KMS-11 (cell line): ENCODE measurements at regions not wholly inside any gene's neighbourhood (a gene's known extent, or its start where the extent isn't known, plus 50 kb on each side); places are given as distances from the start of the nearest gene placed in this dataset.

Experiments used
- H2AFZ ChIP-seq: fragments of 200-600 bp; sonication (generic); 2 replicates; pipeline ENCODE4 v1.6.1; 2016; ENCODE audit warnings: antibody characterized with exemption, mixed run types, low read depth
- H3K27ac ChIP-seq: fragments of 200-600 bp; sonication (generic); 2 replicates; pipeline ENCODE4 v1.6.1; 2016; ENCODE audit warnings: mild to moderate bottlenecking, mixed run types
- H3K27me3 ChIP-seq: fragments of 200-600 bp; sonication (generic); 2 replicates; pipeline ENCODE4 v1.6.1; 2017; ENCODE audit warnings: mild to moderate bottlenecking, low read depth, mixed run types, moderate library complexity; ENCODE audit not compliant: insufficient read depth
- H3K36me3 ChIP-seq: fragments of 200-600 bp; sonication (generic); 2 replicates; pipeline ENCODE4 v1.6.1; 2017; ENCODE audit warnings: mild to moderate bottlenecking, mixed run types; ENCODE audit not compliant: insufficient read depth
- H3K4me1 ChIP-seq: fragments of 200-600 bp; sonication (generic); 2 replicates; pipeline ENCODE4 v1.6.1; 2016; ENCODE audit warnings: mild to moderate bottlenecking, low read depth, mixed run types; ENCODE audit not compliant: poor library complexity, severe bottlenecking
- H3K4me2 ChIP-seq: fragments of 200-600 bp; sonication (generic); 2 replicates; pipeline ENCODE4 v1.7.0; 2016; ENCODE audit warnings: mild to moderate bottlenecking, mixed run types
- H3K4me3 ChIP-seq: fragments of 200-600 bp; sonication (generic); IDR thresholded peaks from 2 replicates; pipeline ENCODE4 v1.6.1; 2017; ENCODE audit warnings: low read depth, low read length, mixed read lengths; ENCODE audit not compliant: insufficient read depth
- H3K79me2 ChIP-seq: fragments of 200-600 bp; sonication (generic); 2 replicates; pipeline ENCODE4 v1.6.1; 2016; ENCODE audit warnings: low read depth, mixed run types; ENCODE audit not compliant: insufficient read depth
- H3K9ac ChIP-seq: fragments of 200-600 bp; sonication (generic); 2 replicates; pipeline ENCODE4 v1.6.1; 2016; ENCODE audit warnings: mild to moderate bottlenecking, mixed run types
- H4K20me1 ChIP-seq: fragments of 200-600 bp; sonication (generic); 2 replicates; pipeline ENCODE4 v1.6.1; 2016; ENCODE audit warnings: mild to moderate bottlenecking, mixed run types; ENCODE audit not compliant: insufficient read depth
- TF ChIP-seq, protein P1 (sequence below): fragments of 200-600 bp; sonication (generic); conservative IDR thresholded peaks from 2 replicates; pipeline ENCODE4 v1.6.1; 2017; ENCODE audit warnings: low read depth, mild to moderate bottlenecking, antibody characterized with exemption, low read length, moderate library complexity, mixed read lengths

DNA sequence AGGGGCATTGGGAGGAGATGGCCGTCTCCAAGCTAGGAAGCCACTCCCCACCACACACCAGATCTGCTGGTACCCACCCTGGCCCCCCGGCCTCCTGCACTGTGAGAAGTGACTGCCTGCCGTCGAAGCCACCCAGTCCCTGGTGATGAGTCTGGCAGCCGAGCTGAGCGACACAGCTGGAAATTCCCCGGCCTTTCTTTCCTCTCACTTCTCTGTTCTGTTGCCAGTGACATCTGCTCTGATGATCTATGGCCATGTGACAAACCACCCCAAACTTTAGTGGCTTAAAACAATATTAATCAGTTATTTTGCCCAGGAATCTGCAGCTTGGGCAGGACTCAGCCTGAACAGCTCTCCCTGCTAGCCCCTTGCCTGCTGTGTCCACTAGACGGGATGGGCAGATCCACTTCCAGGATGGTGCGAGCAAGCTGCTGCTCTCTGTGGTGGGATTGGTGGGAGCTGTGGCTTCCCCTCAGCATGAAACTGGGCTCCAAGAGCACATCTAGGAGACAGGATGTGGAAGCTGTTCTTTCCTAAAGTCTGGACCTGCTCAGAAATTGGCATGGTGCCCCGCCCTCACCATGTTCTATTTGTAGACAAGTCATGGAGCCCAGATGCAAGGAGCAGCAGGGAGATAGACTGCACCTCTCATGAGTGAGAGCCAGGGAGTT, 211.2 kb downstream of the GADD45G start:
- peak overlapping the region; percentile 7; the same call in 1 of the 2 replicates for H3K4me2 ChIP-seq
- H3K4me1 ChIP-seq: peaks cover 19% of the 10 kb centered on the region
- peak overlapping the region; percentile 28; the same call in 1 of the 2 replicates for H3K27ac ChIP-seq
- peak overlapping the region; percentile 13; the same call in 1 of the 2 replicates for H2AFZ ChIP-seq
- H4K20me1 ChIP-seq: no peaks in the 10 kb centered on the region
- TF ChIP-seq, protein P1, sequence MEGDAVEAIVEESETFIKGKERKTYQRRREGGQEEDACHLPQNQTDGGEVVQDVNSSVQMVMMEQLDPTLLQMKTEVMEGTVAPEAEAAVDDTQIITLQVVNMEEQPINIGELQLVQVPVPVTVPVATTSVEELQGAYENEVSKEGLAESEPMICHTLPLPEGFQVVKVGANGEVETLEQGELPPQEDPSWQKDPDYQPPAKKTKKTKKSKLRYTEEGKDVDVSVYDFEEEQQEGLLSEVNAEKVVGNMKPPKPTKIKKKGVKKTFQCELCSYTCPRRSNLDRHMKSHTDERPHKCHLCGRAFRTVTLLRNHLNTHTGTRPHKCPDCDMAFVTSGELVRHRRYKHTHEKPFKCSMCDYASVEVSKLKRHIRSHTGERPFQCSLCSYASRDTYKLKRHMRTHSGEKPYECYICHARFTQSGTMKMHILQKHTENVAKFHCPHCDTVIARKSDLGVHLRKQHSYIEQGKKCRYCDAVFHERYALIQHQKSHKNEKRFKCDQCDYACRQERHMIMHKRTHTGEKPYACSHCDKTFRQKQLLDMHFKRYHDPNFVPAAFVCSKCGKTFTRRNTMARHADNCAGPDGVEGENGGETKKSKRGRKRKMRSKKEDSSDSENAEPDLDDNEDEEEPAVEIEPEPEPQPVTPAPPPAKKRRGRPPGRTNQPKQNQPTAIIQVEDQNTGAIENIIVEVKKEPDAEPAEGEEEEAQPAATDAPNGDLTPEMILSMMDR: no peak
- no peak overlapping the region for H3K4me3 ChIP-seq
- H3K79me2 ChIP-seq: no peaks in the 10 kb centered on the region
- no peaks in the 10 kb centered on the region for H3K27me3 ChIP-seq
- no peaks in the 10 kb centered on the region for H3K36me3 ChIP-seq
- H3K9ac ChIP-seq: no peak overlapping the region

DNA sequence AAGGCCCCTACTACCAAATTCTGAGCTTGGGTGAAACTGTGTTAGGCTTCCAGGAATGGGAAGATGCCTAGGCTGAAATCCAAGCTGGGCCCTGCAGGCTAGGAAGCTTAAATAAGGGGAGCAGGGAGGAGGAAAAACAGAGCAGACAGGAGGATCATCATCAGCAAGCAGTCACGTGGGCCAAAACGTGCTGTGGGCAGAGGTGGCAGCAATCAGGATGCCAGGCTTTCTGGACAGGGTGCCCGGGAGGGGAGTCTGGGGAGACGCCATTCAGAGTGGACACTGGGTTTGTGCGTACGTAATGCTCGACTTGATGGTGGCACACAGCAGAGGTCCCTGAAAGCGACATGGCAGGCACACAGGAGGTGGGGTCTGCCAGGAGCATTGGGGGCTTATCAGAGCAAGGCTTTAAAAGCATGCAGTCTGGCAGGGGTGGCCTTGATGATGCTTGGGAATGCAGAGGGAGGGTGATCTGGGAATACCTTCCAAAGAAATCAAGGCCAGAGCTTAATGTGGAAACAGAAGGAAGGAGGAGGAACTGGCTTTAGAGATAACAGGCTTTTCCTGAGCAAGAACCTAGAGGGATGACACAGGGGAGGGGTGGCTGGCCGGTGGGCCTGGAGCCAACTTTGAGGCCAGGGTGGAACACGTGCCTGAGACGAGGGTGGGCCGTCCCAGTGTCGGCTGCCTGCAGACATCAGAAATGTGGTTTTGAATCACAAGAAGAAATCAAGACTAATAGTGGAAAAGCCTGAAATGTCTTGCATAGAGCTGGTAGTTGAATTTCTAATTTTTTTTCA, 212.5 kb downstream of the GADD45G start:
- Histone ChIP-seq H3K4me3 (no peak overlapping the region), H3K9ac (no peak overlapping the region), H4K20me1 (no peaks in the 10 kb centered on the region), H2AFZ (no peak overlapping the region), H3K27ac (no peak overlapping the region), H3K4me2 (no peak overlapping the region), H3K4me1 (peaks cover 19% of the 10 kb centered on the region), H3K79me2 (no peaks in the 10 kb centered on the region), H3K36me3 (no peaks in the 10 kb centered on the region), H3K27me3 (no peaks in the 10 kb centered on the region)
- TF ChIP-seq, protein P1: no peak

DNA sequence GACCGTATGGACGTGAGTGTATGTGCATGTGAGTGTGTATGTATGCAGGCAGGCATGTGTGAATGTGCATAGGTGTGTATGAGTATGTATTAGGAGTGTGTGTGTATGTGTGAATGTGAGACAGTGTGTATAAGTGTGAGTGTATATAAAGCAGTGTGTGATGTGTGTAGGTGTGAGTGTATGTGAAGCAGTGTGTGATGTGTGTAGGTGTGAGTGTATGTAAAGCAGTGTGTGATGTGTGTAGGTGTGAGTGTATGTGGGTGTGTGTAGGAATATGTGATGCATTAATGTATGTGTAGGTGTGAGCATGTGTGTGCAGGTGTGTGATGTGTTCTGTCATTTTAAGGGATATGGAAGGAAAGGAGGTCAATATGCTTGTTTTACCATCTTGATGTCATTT, 215.5 kb downstream of the GADD45G start:
- H3K36me3 ChIP-seq: no peaks in the 10 kb centered on the region
- H3K4me3 ChIP-seq: no peak overlapping the region
- H3K79me2 ChIP-seq: no peaks in the 10 kb centered on the region
- H3K27me3 ChIP-seq: no peaks in the 10 kb centered on the region
- H3K4me2 ChIP-seq: no peak overlapping the region
- H2AFZ ChIP-seq: no peak overlapping the region
- peaks cover 13% of the 10 kb centered on the region for H3K4me1 ChIP-seq
- H3K9ac ChIP-seq: no peak overlapping the region
- H4K20me1 ChIP-seq: no peaks in the 10 kb centered on the region
- TF ChIP-seq, protein P1: no peak
- H3K27ac ChIP-seq: no peak overlapping the region

DNA sequence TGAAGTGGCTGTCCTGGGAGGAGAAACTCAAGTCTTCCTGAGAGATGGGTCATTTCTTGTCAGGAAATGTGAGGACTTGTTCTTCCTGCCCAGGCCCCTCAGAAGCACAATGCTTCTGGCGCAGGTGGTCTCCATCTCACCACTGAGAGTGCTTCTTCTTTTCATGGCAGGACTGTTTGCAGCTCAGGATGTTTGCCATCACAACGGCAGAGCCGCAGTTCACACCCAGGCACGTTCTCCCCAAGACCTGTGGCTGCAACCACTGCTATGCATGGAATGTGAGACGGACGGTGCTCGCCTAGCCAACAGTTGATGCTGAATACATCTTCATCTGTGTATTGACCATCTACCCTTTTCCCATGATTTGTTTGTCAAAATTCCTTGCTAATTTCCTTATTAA, 216.3 kb downstream of the GADD45G start:
- H4K20me1 ChIP-seq: no peaks in the 10 kb centered on the region
- H3K27ac ChIP-seq: no peak overlapping the region
- no peak overlapping the region for H3K4me3 ChIP-seq
- no peak overlapping the region for H3K9ac ChIP-seq
- H3K4me1 ChIP-seq: peaks cover 6% of the 10 kb centered on the region
- H3K79me2 ChIP-seq: no peaks in the 10 kb centered on the region
- no peak overlapping the region for H3K4me2 ChIP-seq
- no peak overlapping the region for H2AFZ ChIP-seq
- H3K27me3 ChIP-seq: no peaks in the 10 kb centered on the region
- TF ChIP-seq, protein P1: no peak
- H3K36me3 ChIP-seq: no peaks in the 10 kb centered on the region
